HEK293 (cell line): ENCODE measurements at regions not wholly inside any gene's neighbourhood (a gene's known extent, or its start where the extent isn't known, plus 50 kb on each side); places are given as distances from the start of the nearest gene placed in this dataset.

Source experiments
- BCL11A ChIP-seq: fragments of 450-650 bp; formaldehyde crosslinking; IDR thresholded peaks from 2 replicates; pipeline ENCODE4 v1.5.1; 2016; ENCODE audit warnings: low read depth, missing biosample characterization, missing genetic modification characterization
- CTCF ChIP-seq: fragments of 450-650 bp; formaldehyde crosslinking; IDR thresholded peaks from 2 replicates; pipeline ENCODE4 v1.5.1; 2016; ENCODE audit warnings: missing biosample characterization, missing genetic modification characterization
- ZNF10 ChIP-seq: fragments of 450-650 bp; formaldehyde crosslinking; IDR thresholded peaks from 2 replicates; pipeline ENCODE4 v1.5.1; 2017; ENCODE audit warnings: missing biosample characterization, missing genetic modification characterization
- ZNF23 ChIP-seq: fragments of 450-650 bp; formaldehyde crosslinking; IDR thresholded peaks from 2 replicates; pipeline ENCODE4 v1.5.1; 2016; ENCODE audit warnings: missing biosample characterization, missing genetic modification characterization, borderline replicate concordance
- ZNF544 ChIP-seq: fragments of 450-650 bp; formaldehyde crosslinking; IDR thresholded peaks from 2 replicates; pipeline ENCODE4 v1.5.0; 2017; ENCODE audit warnings: missing biosample characterization, missing genetic modification characterization
- ZNF645 ChIP-seq: fragments of 450-650 bp; formaldehyde crosslinking; IDR thresholded peaks from 2 replicates; pipeline ENCODE4; 2016; ENCODE audit warnings: missing biosample characterization, missing genetic modification characterization
- ZNF776 ChIP-seq: fragments of 450-650 bp; formaldehyde crosslinking; IDR thresholded peaks from 2 replicates; pipeline ENCODE4 v1.5.0; 2017; ENCODE audit warnings: missing biosample characterization, missing genetic modification characterization, borderline replicate concordance
- ZSCAN30 ChIP-seq: fragments of 450-650 bp; IDR thresholded peaks from 2 replicates; pipeline ENCODE4 v1.5.1; 2018; ENCODE audit warnings: missing biosample characterization, mild to moderate bottlenecking, missing genetic modification characterization, moderate library complexity

- TF ChIP-seq CTCF (tag by site-specific recombination) (no peak), ZNF776 (tag by site-specific recombination) (no peak), ZNF645 (tag by site-specific recombination) (no peak), BCL11A (tag by site-specific recombination) (no peak), ZNF23 (tag by site-specific recombination) (no peak), ZNF10 (tag by site-specific recombination) (no peak), ZSCAN30 (tag by site-specific recombination) (no peak), ZNF544 (tag by site-specific recombination) (no peak)
Observed at GRCh38 chr6:95288251-95288650, 289.1 kb upstream of the MANEA start.
